OCI-LY7 (cell line): ENCODE measurements at regions not wholly inside any gene's neighbourhood (a gene's known extent, or its start where the extent isn't known, plus 50 kb on each side); places are given as distances from the start of the nearest gene placed in this dataset.

ENCODE experiments used
- BruUV-seq: library from RNA; stranded (reverse); fragments of 400-500 nt; replicated peaks from 2 replicates; lab custom pipeline; 2021; lab: Mats Ljungman, UMichigan
- CTCF ChIA-PET: fragments of 300-600 bp; sonication (Branson Sonifier 250); formaldehyde crosslinking; loops from one replicate; lab custom pipeline; 2022; ENCODE audit warnings: antibody characterized with exemption; ENCODE audit not compliant: unreplicated experiment; lab: Charles Lee
- POLR2A ChIA-PET: fragments of 300-600 bp; sonication (Branson Sonifier 250); formaldehyde crosslinking; loops from one replicate; lab custom pipeline; 2022; ENCODE audit warnings: antibody characterized with exemption; lab: Charles Lee
- DNase-seq: peaks from one replicate; pipeline ENCODE4 v3.0.0-alpha.2; 2015; ENCODE audit warnings: low spot score
- H2AFZ ChIP-seq: fragments of 200-600 bp; sonication (generic), shearing (Covaris generic); 2 replicates; pipeline ENCODE4 v1.6.1; 2014; ENCODE audit warnings: mild to moderate bottlenecking, antibody characterized with exemption, low read length, moderate library complexity
- H3K27ac ChIP-seq: fragments of 200-600 bp; sonication (generic); 2 replicates; pipeline ENCODE4 v1.5.1; 2014; ENCODE audit warnings: mixed run types, low read depth, mild to moderate bottlenecking, moderate library complexity, low read length, inconsistent platforms; ENCODE audit not compliant: poor library complexity, severe bottlenecking
- H3K36me3 ChIP-seq: fragments of 200-600 bp; sonication (generic); 2 replicates; pipeline ENCODE4 v1.6.1; 2014; ENCODE audit warnings: mild to moderate bottlenecking, antibody characterized with exemption, low read length, moderate library complexity, mixed read lengths; ENCODE audit not compliant: insufficient read depth
- H3K4me1 ChIP-seq: fragments of 200-600 bp; sonication (generic); 2 replicates; pipeline ENCODE4 v1.5.1; 2014; ENCODE audit warnings: mild to moderate bottlenecking, low read length; ENCODE audit not compliant: insufficient read depth, poor library complexity, severe bottlenecking
- H3K4me2 ChIP-seq: fragments of 200-600 bp; sonication (generic); 2 replicates; pipeline ENCODE4 v1.6.1; 2014; ENCODE audit warnings: mild to moderate bottlenecking, low read length
- H3K4me3 ChIP-seq: fragments of 200-600 bp; sonication (generic); 2 replicates; pipeline ENCODE4 v1.5.1; 2014; ENCODE audit warnings: mild to moderate bottlenecking, low read depth, low read length; ENCODE audit not compliant: poor library complexity, severe bottlenecking
- H3K79me2 ChIP-seq: fragments of 200-600 bp; sonication (generic); 2 replicates; pipeline ENCODE4 v1.6.1; 2016; ENCODE audit warnings: low read depth, mild to moderate bottlenecking, low read length, moderate library complexity, mixed read lengths; ENCODE audit not compliant: insufficient read depth
- H3K9me2 ChIP-seq: fragments of 200-600 bp; sonication (generic); 2 replicates; pipeline ENCODE4 v1.6.1; 2016; ENCODE audit warnings: mild to moderate bottlenecking, low read length, mixed read lengths; ENCODE audit not compliant: insufficient read depth
- H3K9me3 ChIP-seq: fragments of 200-600 bp; sonication (generic); 2 replicates; pipeline ENCODE4 v1.6.1; 2014; ENCODE audit warnings: mild to moderate bottlenecking, mixed run types, low read length, mixed read lengths
- H4K20me1 ChIP-seq: fragments of 200-600 bp; sonication (generic); 2 replicates; pipeline ENCODE4 v1.6.1; 2014; ENCODE audit warnings: mild to moderate bottlenecking, antibody characterized with exemption, low read length, moderate library complexity, mixed read lengths; ENCODE audit not compliant: insufficient read depth
- EZH2phosphoT487 ChIP-seq: fragments of 200-600 bp; sonication (generic); IDR thresholded peaks from 2 replicates; pipeline ENCODE4 v1.6.1; 2018; ENCODE audit warnings: low read depth, borderline replicate concordance, mild to moderate bottlenecking, mixed run types, antibody characterized with exemption, low read length, moderate library complexity, mixed read lengths
- intact Hi-C: fragments of 100-400 bp; cut with micrococcal nuclease; formaldehyde crosslinking; loops from one replicate; pipeline ENCODE4 v1.10.0; 2022; ENCODE audit not compliant: unreplicated experiment
- TF ChIP-seq, protein P1 (sequence below): fragments of 200-600 bp; sonication (generic); conservative IDR thresholded peaks from 2 replicates; pipeline ENCODE4 v1.5.1; 2014; ENCODE audit warnings: mild to moderate bottlenecking, antibody characterized with exemption, low read length, moderate library complexity, mixed read lengths

DNA sequence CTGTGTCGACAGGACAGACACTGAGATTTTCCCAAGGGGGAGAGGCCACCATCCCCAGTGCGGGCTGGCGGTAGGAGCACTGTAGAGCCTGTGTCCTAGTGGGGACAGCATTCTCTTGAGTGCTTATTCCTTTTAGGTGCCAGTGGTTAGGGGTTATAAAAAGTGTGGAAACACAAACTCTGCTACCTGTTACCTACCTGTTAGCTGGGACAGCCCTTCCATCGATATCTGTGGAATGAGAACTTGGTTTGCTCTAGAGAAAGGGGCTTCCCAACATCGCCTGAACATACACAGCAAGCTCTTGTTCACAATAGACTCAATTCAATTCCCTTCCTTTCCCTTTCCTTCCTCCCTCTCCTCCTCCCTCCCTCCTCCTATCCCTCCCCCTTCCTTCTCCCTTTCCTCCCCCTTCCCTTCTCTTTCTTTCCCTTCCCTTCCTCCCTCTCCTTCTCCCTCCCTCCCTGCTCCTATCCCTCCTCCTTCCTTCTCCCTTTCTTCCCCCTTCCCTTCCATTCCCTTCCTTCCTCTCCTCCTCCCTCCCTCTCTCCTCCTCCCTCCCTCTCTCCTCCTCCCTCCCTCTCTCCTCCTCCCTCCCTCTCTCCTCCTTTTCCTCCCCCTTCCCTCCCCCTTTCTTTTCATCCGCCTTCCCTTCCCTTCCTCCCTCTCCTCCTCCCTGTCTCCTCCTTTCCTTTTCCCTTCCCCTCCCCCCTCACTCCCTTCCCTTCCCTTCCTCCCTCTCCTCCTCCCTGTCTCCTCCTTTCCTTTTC, 188.5 kb downstream of the URI1 start:
- Histone ChIP-seq H2AFZ (no peak overlapping the region), H3K79me2 (no peaks in the 10 kb centered on the region), H3K4me3 (no peak overlapping the region), H3K9me3 (no peaks in the 10 kb centered on the region), H3K4me2 (no peak overlapping the region), H3K9me2 (no peaks in the 10 kb centered on the region), H3K4me1 (no peaks in the 10 kb centered on the region), H3K27ac (no peak overlapping the region), H4K20me1 (no peaks in the 10 kb centered on the region), H3K36me3 (no peaks in the 10 kb centered on the region)
- no TSS peak for BruUV-seq
- ChIA-PET POLR2A (interaction anchor here (0.7 kb wide), 1 partner anchor 12 kb away, joined by 4 read pairs; no protein-coding TSS in a partner anchor), CTCF (no interaction called here)
- DNase-seq = no peak
- intact Hi-C loops = no loop called here
- TF ChIP-seq, protein P1, sequence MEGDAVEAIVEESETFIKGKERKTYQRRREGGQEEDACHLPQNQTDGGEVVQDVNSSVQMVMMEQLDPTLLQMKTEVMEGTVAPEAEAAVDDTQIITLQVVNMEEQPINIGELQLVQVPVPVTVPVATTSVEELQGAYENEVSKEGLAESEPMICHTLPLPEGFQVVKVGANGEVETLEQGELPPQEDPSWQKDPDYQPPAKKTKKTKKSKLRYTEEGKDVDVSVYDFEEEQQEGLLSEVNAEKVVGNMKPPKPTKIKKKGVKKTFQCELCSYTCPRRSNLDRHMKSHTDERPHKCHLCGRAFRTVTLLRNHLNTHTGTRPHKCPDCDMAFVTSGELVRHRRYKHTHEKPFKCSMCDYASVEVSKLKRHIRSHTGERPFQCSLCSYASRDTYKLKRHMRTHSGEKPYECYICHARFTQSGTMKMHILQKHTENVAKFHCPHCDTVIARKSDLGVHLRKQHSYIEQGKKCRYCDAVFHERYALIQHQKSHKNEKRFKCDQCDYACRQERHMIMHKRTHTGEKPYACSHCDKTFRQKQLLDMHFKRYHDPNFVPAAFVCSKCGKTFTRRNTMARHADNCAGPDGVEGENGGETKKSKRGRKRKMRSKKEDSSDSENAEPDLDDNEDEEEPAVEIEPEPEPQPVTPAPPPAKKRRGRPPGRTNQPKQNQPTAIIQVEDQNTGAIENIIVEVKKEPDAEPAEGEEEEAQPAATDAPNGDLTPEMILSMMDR = no peak
- no peak for TF ChIP-seq EZH2phosphoT487

DNA sequence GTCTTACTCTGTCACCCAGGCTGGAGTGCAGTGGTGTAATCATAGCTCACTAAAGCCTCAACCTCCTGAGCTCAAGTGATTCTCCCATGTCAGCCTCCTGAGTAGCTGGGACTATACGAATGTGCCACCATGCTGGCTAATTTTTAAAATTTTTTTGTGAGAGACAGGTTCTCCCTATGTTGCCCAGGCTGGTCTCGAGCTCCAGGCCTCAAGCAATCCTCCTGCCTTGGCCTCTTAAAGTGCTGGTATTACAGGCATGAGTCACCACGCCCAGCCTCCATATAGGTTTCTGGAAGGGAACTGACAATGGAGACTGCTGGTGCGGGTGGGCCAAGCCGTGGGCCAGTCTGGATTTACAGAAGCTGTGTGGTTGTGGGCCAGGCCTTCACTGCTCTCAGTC, 189.2 kb downstream of the URI1 start:
- no TSS peak for BruUV-seq
- POLR2A ChIA-PET = no interaction called here
- Histone ChIP-seq H4K20me1 (no peaks in the 10 kb centered on the region), H2AFZ (no peak overlapping the region), H3K4me3 (no peak overlapping the region), H3K9me2 (no peaks in the 10 kb centered on the region), H3K9me3 (no peaks in the 10 kb centered on the region), H3K4me1 (no peaks in the 10 kb centered on the region), H3K4me2 (no peak overlapping the region), H3K36me3 (no peaks in the 10 kb centered on the region), H3K27ac (no peak overlapping the region), H3K79me2 (no peaks in the 10 kb centered on the region)
- no peak for DNase-seq
- TF ChIP-seq EZH2phosphoT487 = no peak
- TF ChIP-seq, protein P1 = no peak
- intact Hi-C loops = no loop called here
- CTCF ChIA-PET = no interaction called here

DNA sequence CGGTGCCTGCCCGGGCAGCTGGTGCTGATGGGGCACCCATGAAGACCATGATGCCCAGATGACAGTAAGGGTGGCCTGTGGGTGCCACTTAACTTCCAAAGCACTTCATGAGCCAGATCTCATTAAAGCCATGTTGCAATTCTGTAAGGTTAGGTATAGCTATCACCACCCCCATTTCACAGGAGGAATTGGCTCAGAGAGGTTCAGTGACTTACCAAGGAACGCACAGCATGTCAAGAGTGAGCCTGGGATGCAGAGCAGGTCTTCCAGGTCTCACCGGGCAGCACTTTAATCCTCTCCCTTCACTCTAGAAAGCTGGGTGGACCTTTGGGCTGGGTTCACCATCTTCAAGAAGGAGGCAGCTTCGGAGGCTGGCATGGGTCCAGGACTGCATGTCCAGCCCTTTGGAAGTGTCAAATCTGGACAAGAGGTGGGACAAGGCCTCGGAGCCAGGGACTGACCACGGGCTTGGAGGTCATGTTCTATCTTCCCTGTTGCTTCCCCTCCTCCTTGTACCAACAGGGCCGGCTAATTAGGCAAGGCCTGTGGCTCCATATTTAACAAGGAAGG, 189.8 kb downstream of the URI1 start:
- Histone ChIP-seq H2AFZ (no peak overlapping the region), H3K4me2 (no peak overlapping the region), H3K9me2 (no peaks in the 10 kb centered on the region), H3K79me2 (no peaks in the 10 kb centered on the region), H4K20me1 (no peaks in the 10 kb centered on the region), H3K27ac (no peak overlapping the region), H3K4me3 (no peak overlapping the region), H3K4me1 (no peaks in the 10 kb centered on the region), H3K9me3 (no peaks in the 10 kb centered on the region), H3K36me3 (no peaks in the 10 kb centered on the region)
- POLR2A ChIA-PET = interaction anchor here (0.7 kb wide), 1 partner anchor 74 kb away, joined by 3 read pairs; no protein-coding TSS in a partner anchor
- no peak for DNase-seq
- intact Hi-C loops = no loop called here
- CTCF ChIA-PET = no interaction called here
- BruUV-seq = no TSS peak
- no peak for TF ChIP-seq EZH2phosphoT487
- TF ChIP-seq, protein P1 = no peak
